ENCODE measurements at regions not wholly inside any gene's neighbourhood (a gene's known extent, or its start where the extent isn't known, plus 50 kb on each side); places are given as distances from the start of the nearest gene placed in this dataset.

GRCh38 chr14:101483829-101484228, 77.5 kb upstream of the DIO3 start:
- TF ChIP-seq CTCF (IDR thresholded peaks at IDR 0.05; ENCODE audit: borderline replicate concordance, extremely low read depth, low read length, poor library complexity, severe bottlenecking) (no peak), EZH2 (IDR thresholded peaks at IDR 0.05; ENCODE audit: borderline replicate concordance, low read depth, low read length, severe bottlenecking) (no peak)
